Activated naive CD4-positive, alpha-beta T cell treated with anti-CD3 and anti-CD28 coated beads, Interleukin-2, amount 50 U/mL, for 72 hours (primary cell): ENCODE measurements at regions not wholly inside any gene's neighbourhood (a gene's known extent, or its start where the extent isn't known, plus 50 kb on each side); places are given as distances from the start of the nearest gene placed in this dataset.

Experiments
- ATAC-seq, 2 donors: fragments of 150-1000 bp; cut with Tn5 transposase; 2 replicates each; pipeline ENCODE4 v1.10.0; 2021; ENCODE audit warnings: mild to moderate bottlenecking in 2 of 2, moderate library complexity in 2 of 2
- DNase-seq, 2 donors: peaks; one replicate each; pipeline ENCODE4 v3.0.0; 2021 to 2022; ENCODE audit warnings: low spot score in 2 of 2
- H3K27ac Mint-ChIP-seq, 2 donors: one replicate each; pipeline ENCODE4 v1.8.0; 2022; ENCODE audit warnings: mild to moderate bottlenecking in 2 of 2, mixed read lengths in 2 of 2
- H3K36me3 Mint-ChIP-seq, 2 donors: one replicate each; pipeline ENCODE4 v1.8.0; 2022; ENCODE audit warnings: mixed read lengths in 2 of 2
- H3K9me3 Mint-ChIP-seq, 2 donors: one replicate each; pipeline ENCODE4 v1.8.0; 2022; ENCODE audit warnings: mixed read lengths in 2 of 2

DNA sequence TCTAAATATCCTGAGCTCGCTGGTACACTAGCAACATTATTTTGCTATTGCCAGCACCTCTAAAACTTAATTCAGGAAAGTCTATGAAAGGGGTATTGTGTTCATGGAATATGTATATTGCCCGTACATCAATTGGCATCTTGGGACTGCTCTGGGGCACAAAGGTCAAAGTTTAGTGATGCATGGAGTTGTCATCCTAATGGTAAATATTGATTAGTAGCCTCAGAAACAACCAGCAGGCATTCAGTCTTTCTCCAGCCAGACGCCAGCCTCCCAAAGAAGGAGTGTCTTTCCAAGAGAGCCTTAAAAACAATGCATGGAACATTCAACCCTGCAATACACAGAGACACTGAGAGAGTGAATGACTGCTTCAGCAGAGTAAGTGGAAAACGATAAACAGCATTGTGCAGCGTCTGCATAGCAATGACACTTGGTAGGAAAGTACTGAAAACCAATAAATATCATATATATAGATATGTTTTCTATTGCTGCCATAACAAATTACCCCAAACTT is 377.3 kb downstream of the SHQ1 start:
- Mint-ChIP-seq H3K9me3 (peaks cover 3 to 6% of the 10 kb centered on the region in 2 donors), H3K27ac (no peak overlapping the region), H3K36me3 (peaks cover 4 to 21% of the 10 kb centered on the region in 2 donors)
- no peak for ATAC-seq
- no peak for DNase-seq

DNA sequence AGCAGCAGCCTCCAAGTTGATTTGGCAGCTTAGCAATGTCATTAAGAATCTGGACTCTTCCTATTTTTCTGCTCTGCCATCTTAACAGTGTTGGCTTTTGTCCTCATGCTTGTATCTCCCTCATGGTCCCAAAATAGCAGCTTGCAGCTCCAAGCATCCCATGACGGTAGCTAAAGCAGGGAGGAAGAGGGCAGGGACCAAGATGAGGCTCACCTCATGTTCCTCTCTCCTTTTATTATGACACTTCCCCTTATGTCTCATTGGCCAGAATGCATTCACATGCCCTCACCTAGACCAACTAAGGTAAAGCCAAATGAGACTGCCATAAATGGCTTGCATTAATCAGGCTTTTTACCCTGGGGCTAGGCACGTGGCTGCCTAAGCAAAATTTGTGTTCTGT is 382.4 kb downstream of the SHQ1 start:
- no peak for ATAC-seq
- Mint-ChIP-seq H3K27ac (no peak overlapping the region), H3K9me3 (no peaks in the 10 kb centered on the region), H3K36me3 (no peaks in the 10 kb centered on the region)
- DNase-seq: no peak

DNA sequence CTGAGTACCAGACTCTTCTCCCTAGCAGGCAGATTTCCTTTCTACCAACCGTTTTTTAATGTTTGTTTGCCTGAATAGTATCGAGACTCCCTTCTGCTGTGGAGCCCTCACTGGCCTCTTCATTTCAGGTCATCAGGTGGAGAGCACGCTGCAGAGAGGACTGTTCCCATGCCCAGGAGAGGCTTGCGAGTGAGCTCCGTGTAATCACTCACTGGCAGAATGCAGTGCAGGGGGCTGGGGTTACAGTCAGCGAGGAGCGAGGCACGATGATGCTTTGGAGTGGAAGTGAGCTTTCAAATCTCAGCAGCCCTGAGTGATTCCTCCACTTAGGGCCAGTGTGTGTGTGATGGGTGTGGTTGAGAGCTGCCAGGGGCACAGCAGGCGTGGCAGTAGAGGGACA is 385.2 kb downstream of the SHQ1 start:
- H3K27ac Mint-ChIP-seq: no peak overlapping the region
- DNase-seq: no peak
- ATAC-seq: no peak
- H3K36me3 Mint-ChIP-seq: no peaks in the 10 kb centered on the region
- H3K9me3 Mint-ChIP-seq: no peaks in the 10 kb centered on the region

DNA sequence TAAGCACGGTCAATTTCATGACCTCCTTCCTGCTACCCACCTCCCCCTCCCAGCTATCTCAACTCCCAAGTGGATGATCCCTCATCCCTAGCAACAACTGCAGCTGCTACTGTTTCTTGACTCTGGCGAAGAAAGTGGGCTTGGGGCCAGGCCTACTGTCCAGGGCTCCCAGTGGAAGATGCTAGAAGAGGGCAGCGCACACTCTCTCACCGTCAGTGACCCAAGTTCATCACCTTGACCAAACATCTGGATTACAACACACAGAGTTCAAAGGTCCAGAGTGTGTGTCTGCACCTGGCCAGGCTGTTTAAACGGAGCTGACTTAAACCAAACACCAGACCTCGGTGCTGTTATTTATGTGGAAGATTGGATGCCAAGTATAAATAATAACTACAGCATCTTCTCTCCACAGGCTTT is 385.6 kb downstream of the SHQ1 start:
- H3K36me3 Mint-ChIP-seq: no peaks in the 10 kb centered on the region
- DNase-seq: no peak
- H3K27ac Mint-ChIP-seq: no peak overlapping the region
- H3K9me3 Mint-ChIP-seq: no peaks in the 10 kb centered on the region
- no peak for ATAC-seq

DNA sequence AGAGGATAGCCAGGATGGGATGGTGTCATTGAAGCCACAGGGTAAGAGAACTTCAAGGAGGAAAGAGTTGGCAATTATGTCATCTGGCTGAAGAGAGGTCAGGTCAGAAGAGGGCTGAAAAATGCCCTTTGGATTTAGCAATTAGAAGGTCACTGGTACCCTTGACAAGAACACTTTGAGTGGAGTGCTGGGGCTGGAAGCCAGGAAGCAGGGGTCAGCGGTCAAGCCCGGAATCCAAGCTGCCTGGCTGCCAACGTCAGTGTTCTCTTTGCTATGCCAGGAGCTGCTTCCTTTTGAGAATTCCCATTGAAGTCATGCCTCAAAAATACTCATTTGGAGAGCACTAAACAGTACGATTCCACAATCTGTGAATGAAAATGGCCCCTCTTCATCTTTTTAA is 386.5 kb downstream of the SHQ1 start:
- ATAC-seq (no peak), DNase-seq (no peak)
- Mint-ChIP-seq H3K36me3 (no peaks in the 10 kb centered on the region), H3K9me3 (no peaks in the 10 kb centered on the region), H3K27ac (no peak overlapping the region)

DNA sequence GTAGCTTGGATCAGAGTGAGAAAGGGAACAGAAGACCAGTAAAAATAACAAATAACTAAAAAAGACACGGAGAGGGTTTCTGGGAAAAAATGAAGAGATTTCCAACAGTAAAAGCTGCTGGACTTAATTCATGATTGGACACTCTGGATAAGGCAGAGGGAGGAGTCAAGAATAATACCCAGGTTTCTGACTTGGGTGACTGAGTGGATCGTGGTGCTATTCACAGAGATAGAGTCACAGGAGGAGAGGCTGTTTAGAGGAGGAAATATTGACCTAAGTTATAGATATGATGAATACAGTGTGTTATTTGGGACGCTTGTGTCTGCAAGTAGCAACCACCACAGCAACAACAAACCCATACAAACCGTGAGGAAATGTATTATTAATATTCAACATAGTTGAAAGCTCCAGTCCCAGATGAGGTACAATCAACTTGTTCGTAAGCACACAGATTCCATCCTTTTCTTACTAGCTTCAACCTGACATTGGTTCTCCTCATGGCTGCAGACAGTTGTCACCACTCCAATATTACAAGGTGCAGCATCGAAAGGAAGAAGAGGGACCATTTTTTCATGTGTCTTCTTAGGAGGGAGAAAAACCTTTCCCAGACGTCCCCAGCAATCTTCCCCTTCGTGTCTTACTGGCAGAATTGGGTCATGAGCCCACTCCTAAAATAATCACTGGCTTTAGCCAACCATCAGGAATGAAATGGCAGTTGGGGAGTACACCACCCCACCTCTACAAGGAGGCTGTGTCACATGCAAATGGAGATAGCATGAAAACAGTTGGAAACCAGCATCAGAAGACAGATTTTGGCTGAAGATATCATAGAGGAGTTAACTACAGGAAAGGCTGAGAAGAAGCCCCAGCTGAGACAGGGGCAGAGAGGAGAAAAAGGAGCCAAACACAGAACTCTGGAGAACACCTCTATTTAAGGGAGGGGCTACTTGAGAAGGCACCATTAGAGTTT is 387.8 kb downstream of the SHQ1 start:
- Mint-ChIP-seq H3K36me3 (no peaks in the 10 kb centered on the region), H3K9me3 (no peaks in the 10 kb centered on the region), H3K27ac (no peak overlapping the region)
- ATAC-seq (no peak), DNase-seq (no peak)

DNA sequence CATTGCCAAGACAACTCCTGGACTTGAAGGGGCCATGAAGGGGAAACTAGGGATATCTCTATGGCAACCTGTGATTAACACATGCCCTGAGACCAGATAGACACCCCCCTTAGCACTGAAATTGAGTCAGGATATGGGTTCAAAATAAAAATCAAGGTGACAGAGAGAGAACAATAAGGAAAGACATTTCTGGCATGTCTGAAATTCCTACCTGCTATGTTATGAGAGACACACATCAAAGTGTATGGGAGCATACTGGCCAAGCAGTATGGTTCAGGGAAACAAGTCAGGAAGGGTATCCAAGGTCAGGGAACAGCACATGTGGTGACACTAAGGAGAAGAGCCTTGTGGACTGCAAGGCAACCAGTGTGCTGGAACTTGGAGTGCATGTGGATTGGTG is 388.7 kb downstream of the SHQ1 start:
- H3K9me3 Mint-ChIP-seq: no peaks in the 10 kb centered on the region
- peaks cover 0 to 5% of the 10 kb centered on the region in 2 donors for H3K36me3 Mint-ChIP-seq
- DNase-seq (no peak), ATAC-seq (no peak)
- no peak overlapping the region for H3K27ac Mint-ChIP-seq

DNA sequence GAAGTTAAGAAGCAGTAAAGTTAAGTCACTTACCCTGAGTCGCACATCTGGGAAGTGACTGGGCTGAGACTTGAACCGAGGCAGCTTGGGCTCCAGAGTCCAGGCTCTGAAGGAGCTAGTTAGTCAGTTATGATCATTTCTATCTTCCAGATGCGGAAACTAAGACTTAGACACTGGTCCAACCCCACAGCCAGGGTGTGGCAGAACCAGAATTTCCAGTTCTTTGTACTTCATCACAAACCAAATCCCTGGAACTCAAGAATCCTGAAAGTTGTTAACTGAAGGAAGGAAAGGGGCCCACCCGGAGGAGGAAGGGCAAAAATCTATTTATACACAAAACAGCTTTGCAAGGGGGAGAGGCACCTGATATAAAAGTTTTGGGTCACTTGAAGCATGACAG is 389.9 kb downstream of the SHQ1 start:
- ATAC-seq (no peak), DNase-seq (no peak)
- Mint-ChIP-seq H3K36me3 (peaks cover 0 to 6% of the 10 kb centered on the region in 2 donors), H3K9me3 (no peaks in the 10 kb centered on the region), H3K27ac (peak overlapping the region in 1 of 2 donors; percentile 70)

DNA sequence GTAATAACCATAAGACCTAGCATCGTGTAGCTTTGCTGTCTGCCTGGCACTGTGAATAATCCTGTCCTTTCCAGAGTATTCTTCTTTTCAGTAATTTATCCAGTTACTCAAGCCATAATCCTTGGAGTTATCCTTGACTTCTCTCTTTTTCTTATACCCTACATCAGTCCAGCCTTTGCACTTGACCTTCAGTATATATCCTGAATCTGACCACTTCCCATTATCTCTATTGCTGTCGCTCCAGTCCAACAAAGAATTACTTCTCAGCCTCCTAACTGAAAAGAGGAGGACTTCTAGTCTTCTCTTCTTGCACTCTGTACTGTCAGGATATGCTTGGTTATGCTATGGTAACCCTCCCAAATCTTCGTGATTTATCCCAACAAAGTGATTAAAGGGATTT is 393.8 kb downstream of the SHQ1 start:
- DNase-seq: no peak
- Mint-ChIP-seq H3K36me3 (peaks cover 0 to 18% of the 10 kb centered on the region in 2 donors), H3K9me3 (no peaks in the 10 kb centered on the region), H3K27ac (no peak overlapping the region)
- no peak for ATAC-seq

DNA sequence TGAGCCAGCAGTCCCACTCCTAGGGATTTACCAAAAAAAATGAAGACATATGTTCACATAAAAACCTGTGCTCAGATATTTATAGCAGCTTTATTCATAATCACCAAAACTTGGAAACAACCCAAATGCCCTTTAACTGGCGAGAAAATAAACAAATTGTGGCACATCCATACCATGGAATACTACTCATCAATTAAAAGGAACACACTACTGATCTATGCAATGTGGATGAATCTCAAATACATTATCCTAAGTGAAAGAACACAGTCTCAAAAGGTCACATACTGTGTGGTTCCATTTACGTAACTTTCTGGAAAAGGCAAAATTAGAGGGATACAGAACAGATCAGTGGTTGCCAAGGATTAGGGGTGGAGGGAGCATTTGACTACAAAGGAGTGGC is 394.5 kb downstream of the SHQ1 start:
- no peak for ATAC-seq
- H3K36me3 Mint-ChIP-seq: peaks cover 0 to 25% of the 10 kb centered on the region in 2 donors

DNA sequence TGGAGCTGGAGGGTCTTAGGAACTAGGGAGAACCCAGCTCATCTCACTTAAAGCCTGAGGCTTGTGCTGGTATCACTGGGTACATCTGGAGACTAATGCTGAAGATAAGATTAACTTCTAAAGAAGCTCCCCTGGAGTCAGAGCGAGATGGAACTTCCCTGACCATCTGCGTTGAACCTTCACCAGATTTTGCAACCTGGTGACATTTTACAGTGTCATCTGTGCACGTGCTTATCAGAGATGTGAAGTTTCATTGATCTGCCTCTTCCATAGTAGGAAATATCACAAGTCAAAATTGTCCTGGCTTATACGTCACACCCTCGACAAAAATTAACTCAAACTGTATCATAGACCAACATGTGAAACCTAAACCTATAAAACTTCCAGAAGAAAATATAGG is 395.5 kb downstream of the SHQ1 start:
- Mint-ChIP-seq H3K9me3 (peaks cover 0 to 9% of the 10 kb centered on the region in 2 donors), H3K36me3 (peaks cover 0 to 31% of the 10 kb centered on the region in 2 donors), H3K27ac (no peak overlapping the region)
- DNase-seq: no peak
- no peak for ATAC-seq

More for the DNA sequence above, 394.5 kb downstream of the SHQ1 start:
- H3K9me3 Mint-ChIP-seq: peaks cover 0 to 4% of the 10 kb centered on the region in 2 donors
- no peak overlapping the region for H3K27ac Mint-ChIP-seq
- no peak for DNase-seq

DNA sequence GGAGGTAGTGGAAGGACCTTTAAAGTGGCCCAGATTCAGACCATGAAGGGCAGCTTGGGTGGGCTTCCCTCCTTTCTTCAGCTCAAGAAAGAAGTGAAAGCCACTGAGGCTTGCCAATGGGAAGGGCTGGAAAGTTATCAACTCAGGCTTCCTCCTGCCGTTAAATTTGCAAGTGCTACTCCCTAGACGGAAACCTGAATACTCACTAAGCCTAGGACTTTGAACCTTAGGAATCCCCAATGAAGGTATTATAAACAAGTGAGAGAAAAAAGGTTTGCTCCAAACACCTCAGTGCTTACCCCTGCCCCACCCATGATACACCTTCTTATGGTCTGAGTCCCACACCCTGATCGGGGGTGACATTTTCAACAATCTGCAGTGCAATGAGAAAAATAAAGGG is 396.4 kb downstream of the SHQ1 start:
- DNase-seq (no peak), ATAC-seq (no peak)
- peaks cover 0 to 9% of the 10 kb centered on the region in 2 donors for H3K9me3 Mint-ChIP-seq
- H3K36me3 Mint-ChIP-seq: peaks cover 0 to 31% of the 10 kb centered on the region in 2 donors
- no peak overlapping the region for H3K27ac Mint-ChIP-seq

DNA sequence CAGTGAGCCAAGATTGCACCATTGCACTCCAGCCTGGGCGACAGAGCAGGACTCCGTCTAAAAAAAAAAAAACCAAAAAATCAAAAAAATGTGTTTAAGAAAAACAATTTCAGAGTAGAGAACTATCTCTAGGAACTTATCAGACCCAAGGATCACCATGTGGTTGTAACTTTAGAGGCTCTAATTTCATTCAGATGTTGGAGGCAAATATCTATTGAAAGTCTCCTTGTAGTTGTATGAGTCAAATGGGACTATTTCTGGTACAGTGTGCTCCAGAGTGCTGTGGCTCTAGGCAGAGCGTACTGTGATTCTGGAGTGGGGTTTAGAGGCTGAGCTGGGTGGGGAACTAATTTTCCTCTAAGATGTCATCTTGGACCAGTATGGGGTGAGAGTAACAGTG is 398.7 kb downstream of the SHQ1 start:
- no peak overlapping the region for H3K27ac Mint-ChIP-seq
- DNase-seq (no peak), ATAC-seq (no peak)
- H3K36me3 Mint-ChIP-seq: peaks cover 16 to 45% of the 10 kb centered on the region in 2 donors
- H3K9me3 Mint-ChIP-seq: peaks cover 0 to 11% of the 10 kb centered on the region in 2 donors

DNA sequence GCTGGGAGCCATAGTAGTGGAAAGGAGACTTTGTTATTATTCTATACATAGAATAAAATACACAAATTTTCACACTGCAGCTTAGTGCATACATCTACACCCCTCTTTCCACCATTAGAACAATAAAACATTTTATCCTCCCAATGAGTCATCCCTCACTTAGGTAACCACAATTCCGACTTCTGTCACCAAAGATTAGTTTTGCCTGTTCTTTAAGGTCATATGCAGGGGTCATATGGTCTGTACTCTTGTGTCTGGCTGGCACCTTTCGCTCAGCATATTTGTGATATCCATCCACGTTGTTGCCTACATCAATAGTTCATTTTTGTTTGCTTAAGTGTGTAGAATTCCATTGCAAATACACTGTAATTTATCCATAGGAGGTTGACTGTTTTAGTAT is 399.4 kb downstream of the SHQ1 start:
- no peak for DNase-seq
- H3K9me3 Mint-ChIP-seq: peaks cover under 1 to 16% of the 10 kb centered on the region in 2 donors
- H3K36me3 Mint-ChIP-seq: peaks cover 23 to 51% of the 10 kb centered on the region in 2 donors

DNA sequence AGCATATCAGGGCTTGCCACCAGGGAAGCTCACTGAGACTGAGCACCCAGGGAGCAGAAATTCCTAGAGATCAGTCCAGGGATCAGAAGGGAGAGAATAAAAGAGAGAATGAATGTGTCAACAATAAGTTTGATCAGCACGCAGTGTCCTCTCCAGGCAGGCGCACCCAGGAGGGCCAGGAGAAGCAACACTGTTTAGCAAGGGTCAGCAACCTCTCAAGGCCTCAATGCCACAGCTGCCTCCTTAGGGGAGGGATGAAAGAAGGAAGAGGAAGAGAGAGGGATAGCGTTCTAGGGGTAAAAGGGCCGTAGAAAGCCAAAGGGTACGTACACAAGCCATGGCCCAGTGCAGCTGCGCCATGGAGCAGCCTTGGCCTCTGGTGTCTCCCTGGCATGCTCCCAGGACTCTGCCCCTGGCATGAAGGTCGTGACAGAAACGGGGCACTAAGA is 399.8 kb downstream of the SHQ1 start:
- H3K9me3 Mint-ChIP-seq: peaks cover 5 to 19% of the 10 kb centered on the region in 2 donors
- ATAC-seq (no peak), DNase-seq (no peak)
- H3K36me3 Mint-ChIP-seq: peaks cover 27 to 56% of the 10 kb centered on the region in 2 donors
- H3K27ac Mint-ChIP-seq: peak overlapping the region in 1 of 2 donors; percentile 13

More for the DNA sequence above, 399.4 kb downstream of the SHQ1 start:
- H3K27ac Mint-ChIP-seq: no peak overlapping the region
- no peak for ATAC-seq

DNA sequence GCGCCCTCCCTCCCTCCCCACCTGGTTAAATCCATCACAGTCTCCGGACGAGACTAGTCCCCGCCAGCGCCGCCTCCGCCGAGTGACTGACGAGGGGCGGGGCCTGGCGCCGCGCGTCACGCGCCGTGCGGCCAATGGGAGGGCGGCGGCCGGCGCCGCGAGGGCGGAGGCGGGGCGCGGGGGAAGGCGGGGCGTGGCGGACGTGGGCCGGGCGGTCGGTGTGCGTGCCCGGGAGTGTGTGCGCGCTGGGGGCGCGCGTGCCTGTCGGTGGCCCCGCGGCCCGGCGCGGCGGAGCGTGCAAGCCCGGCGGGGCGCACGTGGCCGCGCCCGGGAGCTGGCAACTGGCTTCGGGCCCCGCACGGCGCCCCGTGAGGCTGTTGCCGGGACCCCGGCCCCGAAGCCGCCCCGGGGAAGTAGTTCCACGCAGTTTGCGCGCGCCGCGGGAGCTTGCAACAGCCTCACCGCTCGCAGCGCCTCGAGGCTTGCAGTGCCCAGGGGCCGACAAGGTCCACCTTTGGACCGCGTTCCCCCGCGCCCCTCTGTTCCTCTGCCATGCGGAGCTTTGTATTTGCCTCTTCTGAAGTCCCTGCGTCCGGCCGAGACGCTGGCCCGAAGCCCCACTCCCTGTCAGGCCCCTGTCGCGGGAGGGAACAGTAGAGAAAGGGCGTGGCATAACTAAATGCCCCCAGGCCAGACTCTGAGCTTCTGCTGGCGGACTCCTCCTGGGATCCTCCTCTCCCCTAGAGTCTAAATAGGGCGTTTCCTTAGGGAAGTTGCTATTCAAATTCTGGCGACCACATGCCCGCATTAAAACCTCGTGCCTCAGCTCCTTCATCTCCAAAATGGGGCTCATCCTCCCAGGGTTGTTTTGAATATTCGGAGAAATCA is 400.9 kb downstream of the SHQ1 start:
- Mint-ChIP-seq H3K27ac (peak overlapping the region in 1 of 2 donors; percentile 62), H3K36me3 (peaks cover 32 to 60% of the 10 kb centered on the region in 2 donors), H3K9me3 (peaks cover 5 to 19% of the 10 kb centered on the region in 2 donors)
- peak; percentile 93 to 95 for DNase-seq
- peak; percentile 91 to 92 for ATAC-seq
